ACHN (cell line): ENCODE measurements at regions not wholly inside any gene's neighbourhood (a gene's known extent, or its start where the extent isn't known, plus 50 kb on each side); places are given as distances from the start of the nearest gene placed in this dataset.

ENCODE experiments used
- DNase-seq: peaks from one replicate; pipeline ENCODE4 v3.0.0-alpha.2; 2015
- in situ Hi-C: cut with HindIII; loops from 2 replicates; pipeline ENCODE4 v1.10.0; 2017; ENCODE audit warnings: low sequenced_read_pairs, low pct_ligation_motif_present, low pct_unique_long_range_greater_than_20kb

GRCh38 chr2:172366596-172367150 is 60.7 kb upstream of the ITGA6 start:
- DNase-seq, result no peak
- in situ Hi-C loops, result no loop called here

- in situ Hi-C loops, result no loop called here
- no peak for DNase-seq
These were observed 56.4 kb upstream of the ITGA6 start for GRCh38 chr2:172370821-172371455.

- DNase-seq, result no peak
- in situ Hi-C loops, result no loop called here
These were observed 55.0 kb upstream of the ITGA6 start for GRCh38 chr2:172372436-172372835.

GRCh38 chr2:172373076-172373475 is 54.3 kb upstream of the ITGA6 start:
- no peak for DNase-seq

GRCh38 chr2:172373766-172374165 is 53.6 kb upstream of the ITGA6 start:
- in situ Hi-C loops, result no loop called here
- no peak for DNase-seq

More at GRCh38 chr2:172373076-172373475, 54.3 kb upstream of the ITGA6 start:
- in situ Hi-C loops, result no loop called here

- DNase-seq, result no peak
- in situ Hi-C loops, result no loop called here
These were observed 52.8 kb upstream of the ITGA6 start for GRCh38 chr2:172374318-172375240.

GRCh38 chr2:172375251-172375650 is 52.1 kb upstream of the ITGA6 start:
- in situ Hi-C loops, result no loop called here

GRCh38 chr2:172376016-172376415 is 51.4 kb upstream of the ITGA6 start:
- no peak for DNase-seq
- in situ Hi-C loops, result no loop called here

More at GRCh38 chr2:172375251-172375650, 52.1 kb upstream of the ITGA6 start:
- no peak for DNase-seq

- in situ Hi-C loops, result no loop called here
- DNase-seq, result no peak
These were observed 50.8 kb upstream of the ITGA6 start for GRCh38 chr2:172376505-172377125.

- in situ Hi-C loops, result no loop called here
- peak; percentile 11 for DNase-seq
These were observed 50.0 kb upstream of the ITGA6 start for GRCh38 chr2:172377408-172377807.
